Gastrocnemius medialis (tissue), 4 donors: ENCODE measurements at regions not wholly inside any gene's neighbourhood (a gene's known extent, or its start where the extent isn't known, plus 50 kb on each side); places are given as distances from the start of the nearest gene placed in this dataset.

Source experiments
- ATAC-seq, 2 donors: fragments of 150-250 bp; one replicate each; pipeline ENCODE4 v1.9.1; 2016
- DNase-seq, 2 donors: peaks; one replicate each; pipeline ENCODE4 v3.0.0-alpha.2; 2019
- H3K27ac ChIP-seq, 4 donors: fragments of 200-600 bp; sonication (generic); 1 replicate in 1 of 4; 2 replicates in 3 of 4; pipeline ENCODE4 v1.5.1; 2016 to 2018; ENCODE audit warnings: mild to moderate bottlenecking in 2 of 4, moderate library complexity in 1 of 4
- H3K27me3 ChIP-seq, 3 donors: fragments of 200-600 bp; sonication (generic) in 2 of 3; 1 replicate in 1 of 3; 2 replicates in 2 of 3; pipeline versions ENCODE4 v1.5.1 to v1.6.0; 2016 to 2019; ENCODE audit warnings: mild to moderate bottlenecking in 1 of 3, moderate library complexity in 1 of 3
- H3K36me3 ChIP-seq, 2 donors: fragments of 200-600 bp; sonication (generic) in 1 of 2; one replicate each; pipeline ENCODE4 v1.5.1; 2017 to 2018
- H3K4me1 ChIP-seq, 2 donors: fragments of 200-600 bp; sonication (generic) in 1 of 2; one replicate each; pipeline ENCODE4 v1.5.1; 2016 to 2017; ENCODE audit warnings: mild to moderate bottlenecking in 2 of 2
- H3K4me3 ChIP-seq, 4 donors: fragments of 200-600 bp; sonication (generic) in 3 of 4; 1 replicate in 1 of 4; 2 replicates in 3 of 4; pipeline ENCODE4 v1.5.1; 2016 to 2019; ENCODE audit warnings: mild to moderate bottlenecking in 2 of 4
- H3K9me3 ChIP-seq, 3 donors: fragments of 200-600 bp; sonication (generic) in 2 of 3; 1 replicate in 1 of 3; 2 replicates in 2 of 3; pipeline ENCODE4 v1.5.1; 2016 to 2019
- CTCF ChIP-seq, 5 experiments: fragments of 450-650 bp in 3 of 5; fragments of 200-600 bp in 2 of 5; sonication (generic) in 2 of 5; IDR thresholded peaks in 4 of 5; conservative IDR thresholded peaks in 1 of 5; 1 replicate in 4 of 5; 2 replicates in 1 of 5; pipeline ENCODE4 v1.5.1; 2016 to 2019; ENCODE audit warnings: antibody characterized with exemption in 5 of 5, mild to moderate bottlenecking in 3 of 5, moderate library complexity in 3 of 5
- POLR2A ChIP-seq, 2 donors: fragments of 450-650 bp; IDR thresholded peaks; one replicate each; pipeline ENCODE4 v1.6.1; 2017; ENCODE audit warnings: antibody characterized with exemption in 2 of 2, mild to moderate bottlenecking in 2 of 2, moderate library complexity in 2 of 2
- in situ Hi-C, 4 donors: fragments of 200-750 bp; cut with MboI; loops; one replicate each; pipeline versions ENCODE4 v1.15.0 to v1.8.0; 2017; ENCODE audit warnings: low sequenced_read_pairs in 4 of 4
- intact Hi-C: fragments of 100-400 bp; cut with DNase I; formaldehyde crosslinking; loops from one replicate; pipeline ENCODE4 v1.15.1; 2023; ENCODE audit warnings: low total_unique reads

GRCh38 chr18:65651192-65651591 is 99.6 kb upstream of the CDH7 start:
- intact Hi-C loops (no loop called here), in situ Hi-C loops (no loop called here)
- ATAC-seq (no peak), DNase-seq (no peak)
- Histone ChIP-seq H3K4me3 (no peak overlapping the region), H3K36me3 (no peaks in the 10 kb centered on the region), H3K9me3 (no peaks in the 10 kb centered on the region), H3K4me1 (no peaks in the 10 kb centered on the region), H3K27me3 (no peaks in the 10 kb centered on the region), H3K27ac (no peak overlapping the region)
- TF ChIP-seq CTCF (IDR thresholded peaks at IDR 0.05 in 4 of 5, conservative IDR thresholded peaks at IDR 0.05 in 1 of 5) (no peak), POLR2A (IDR thresholded peaks at IDR 0.05) (no peak)

GRCh38 chr18:65632236-65632635 is 118.6 kb upstream of the CDH7 start:
- Histone ChIP-seq H3K4me3 (no peak overlapping the region), H3K9me3 (no peaks in the 10 kb centered on the region), H3K4me1 (no peaks in the 10 kb centered on the region), H3K36me3 (no peaks in the 10 kb centered on the region), H3K27ac (no peak overlapping the region), H3K27me3 (no peaks in the 10 kb centered on the region)
- no peak for DNase-seq
- in situ Hi-C loops (no loop called here), intact Hi-C loops (no loop called here)
- no peak for ATAC-seq
- TF ChIP-seq CTCF (IDR thresholded peaks at IDR 0.05 in 4 of 5, conservative IDR thresholded peaks at IDR 0.05 in 1 of 5) (no peak), POLR2A (IDR thresholded peaks at IDR 0.05) (no peak)

- Histone ChIP-seq H3K27ac (no peak overlapping the region), H3K27me3 (no peaks in the 10 kb centered on the region), H3K4me3 (no peak overlapping the region), H3K4me1 (no peaks in the 10 kb centered on the region), H3K9me3 (no peaks in the 10 kb centered on the region), H3K36me3 (no peaks in the 10 kb centered on the region)
- in situ Hi-C loops (no loop called here), intact Hi-C loops (no loop called here)
- DNase-seq (no peak), ATAC-seq (no peak)
- TF ChIP-seq CTCF (IDR thresholded peaks at IDR 0.05 in 4 of 5, conservative IDR thresholded peaks at IDR 0.05 in 1 of 5) (no peak), POLR2A (IDR thresholded peaks at IDR 0.05) (no peak)
Observed at GRCh38 chr18:65631766-65632165, 119.0 kb upstream of the CDH7 start.

- Histone ChIP-seq H3K27me3 (no peaks in the 10 kb centered on the region), H3K4me1 (no peaks in the 10 kb centered on the region), H3K4me3 (no peak overlapping the region), H3K9me3 (no peaks in the 10 kb centered on the region), H3K36me3 (no peaks in the 10 kb centered on the region), H3K27ac (no peak overlapping the region)
- DNase-seq (no peak), ATAC-seq (no peak)
- intact Hi-C loops (no loop called here), in situ Hi-C loops (no loop called here)
- TF ChIP-seq CTCF (IDR thresholded peaks at IDR 0.05 in 4 of 5, conservative IDR thresholded peaks at IDR 0.05 in 1 of 5) (no peak), POLR2A (IDR thresholded peaks at IDR 0.05) (no peak)
Observed at GRCh38 chr18:65628390-65628789, 122.4 kb upstream of the CDH7 start.

GRCh38 chr18:65623676-65624075 is 127.1 kb upstream of the CDH7 start:
- no peaks in the 10 kb centered on the region for H3K27me3 ChIP-seq
- H3K9me3 ChIP-seq: no peaks in the 10 kb centered on the region
- H3K4me3 ChIP-seq: no peak overlapping the region
- TF ChIP-seq POLR2A (IDR thresholded peaks at IDR 0.05) (no peak), CTCF (IDR thresholded peaks at IDR 0.05 in 4 of 5, conservative IDR thresholded peaks at IDR 0.05 in 1 of 5) (no peak)
- DNase-seq (no peak), ATAC-seq (no peak)
- intact Hi-C loops (no loop called here), in situ Hi-C loops (no loop called here)
- H3K36me3 ChIP-seq: no peaks in the 10 kb centered on the region
- H3K27ac ChIP-seq: no peak overlapping the region
- H3K4me1 ChIP-seq: no peaks in the 10 kb centered on the region
